ENCODE measurements at regions not wholly inside any gene's neighbourhood (a gene's known extent, or its start where the extent isn't known, plus 50 kb on each side); places are given as distances from the start of the nearest gene placed in this dataset.
"Not testable (repeated sequence)": the region's sequence is repeated elsewhere in the genome, so short reads cannot be mapped to it uniquely, and the experiment has no call there.

GRCh38 chr1:79138227-79138626 lies 131.7 kb upstream of the ADGRL4 start:
- H3K27me3 Mint-ChIP-seq; DNase-seq; H3K4me1 Mint-ChIP-seq; H3K36me3 Mint-ChIP-seq (ENCODE audit: low read depth); H3K9me3 Mint-ChIP-seq; POLR2A ChIA-PET; H3K4me3 Mint-ChIP-seq; CTCF ChIA-PET; H3K27ac Mint-ChIP-seq: not testable (repeated sequence)

DNA sequence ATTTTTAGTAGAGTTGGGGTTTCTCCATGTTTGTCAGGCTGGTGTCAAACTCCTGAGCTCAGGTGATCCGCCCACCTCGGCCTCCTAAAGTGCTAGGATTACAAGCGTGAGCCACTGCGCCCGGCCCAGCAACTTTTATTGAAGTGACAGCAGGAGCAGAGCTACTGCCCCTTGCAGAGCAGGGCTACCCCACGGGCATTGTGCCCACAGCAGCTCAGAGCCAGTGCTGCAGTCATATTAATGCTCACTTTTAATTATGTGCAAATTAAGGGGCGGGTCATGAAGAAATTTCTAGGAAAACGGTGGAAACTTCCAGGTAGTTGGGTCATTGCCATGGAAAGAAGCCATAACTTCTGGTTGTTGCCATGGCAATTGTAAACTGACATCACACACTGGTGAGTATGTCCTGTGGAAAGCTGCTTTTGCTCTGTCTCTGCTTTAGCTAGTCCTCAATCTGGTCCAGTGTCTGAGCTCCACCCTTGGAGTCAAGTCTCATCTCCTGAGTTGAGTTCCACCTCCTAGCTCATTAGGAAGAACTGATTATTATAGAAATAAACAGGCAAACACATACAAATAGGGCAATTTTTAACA lies 127.3 kb upstream of the ADGRL4 start:
- no peak for DNase-seq
- Mint-ChIP-seq H3K36me3 (ENCODE audit: low read depth) (no peaks in the 10 kb centered on the region), H3K9me3 (peaks cover 5% of the 10 kb centered on the region), H3K4me1 (no peaks in the 10 kb centered on the region), H3K27ac (no peak overlapping the region), H3K27me3 (no peaks in the 10 kb centered on the region), H3K4me3 (no peak overlapping the region)
- ChIA-PET POLR2A (no interaction called here), CTCF (no interaction called here)

DNA sequence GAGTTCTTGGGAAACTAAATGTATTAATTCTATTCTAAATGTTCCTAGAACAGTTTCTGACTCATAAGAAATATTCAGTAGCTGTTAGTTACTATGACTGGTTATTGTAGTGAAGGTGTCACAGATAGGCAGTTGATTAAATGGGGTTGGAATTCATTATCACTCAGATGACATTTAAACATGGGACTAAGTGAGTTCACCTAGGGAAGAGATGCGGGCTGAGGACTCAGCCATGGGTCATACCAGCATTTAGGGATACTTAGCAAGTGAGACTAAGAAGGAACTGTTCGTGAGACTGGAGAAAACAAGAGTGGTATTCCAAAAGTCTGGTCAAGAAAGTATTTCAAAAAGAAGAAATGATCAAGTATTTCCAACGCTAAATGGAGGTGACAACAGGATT lies 125.1 kb upstream of the ADGRL4 start:
- no peak for DNase-seq
- no peaks in the 10 kb centered on the region for H3K36me3 Mint-ChIP-seq (ENCODE audit: low read depth)
- POLR2A ChIA-PET: no interaction called here
- H3K27me3 Mint-ChIP-seq: no peaks in the 10 kb centered on the region
- CTCF ChIA-PET: no interaction called here
- no peak overlapping the region for H3K4me3 Mint-ChIP-seq
- peaks cover 3% of the 10 kb centered on the region for H3K9me3 Mint-ChIP-seq
- no peaks in the 10 kb centered on the region for H3K4me1 Mint-ChIP-seq
- no peak overlapping the region for H3K27ac Mint-ChIP-seq

- no peak overlapping the region for H3K4me3 Mint-ChIP-seq
- CTCF ChIA-PET: no interaction called here
- H3K27ac Mint-ChIP-seq: no peak overlapping the region
- H3K36me3 Mint-ChIP-seq (ENCODE audit: low read depth): no peaks in the 10 kb centered on the region
- H3K27me3 Mint-ChIP-seq: no peaks in the 10 kb centered on the region
- no peaks in the 10 kb centered on the region for H3K4me1 Mint-ChIP-seq
- DNase-seq: no peak
- no peaks in the 10 kb centered on the region for H3K9me3 Mint-ChIP-seq
- POLR2A ChIA-PET: no interaction called here
Observed at GRCh38 chr1:79129914-79130313, 123.4 kb upstream of the ADGRL4 start.

- Mint-ChIP-seq H3K4me3 (no peak overlapping the region), H3K9me3 (no peaks in the 10 kb centered on the region), H3K27me3 (no peaks in the 10 kb centered on the region), H3K4me1 (no peaks in the 10 kb centered on the region), H3K27ac (no peak overlapping the region), H3K36me3 (ENCODE audit: low read depth) (no peaks in the 10 kb centered on the region)
- DNase-seq: no peak
- ChIA-PET CTCF (no interaction called here), POLR2A (no interaction called here)
Observed at GRCh38 chr1:79128722-79129121, 122.2 kb upstream of the ADGRL4 start.

- Mint-ChIP-seq H3K4me3 (no peak overlapping the region), H3K4me1 (no peaks in the 10 kb centered on the region), H3K36me3 (ENCODE audit: low read depth) (no peaks in the 10 kb centered on the region), H3K27ac (no peak overlapping the region), H3K27me3 (no peaks in the 10 kb centered on the region), H3K9me3 (no peaks in the 10 kb centered on the region)
- ChIA-PET CTCF (no interaction called here), POLR2A (no interaction called here)
- DNase-seq: no peak
Observed at GRCh38 chr1:79124756-79125155, 118.2 kb upstream of the ADGRL4 start.

- CTCF ChIA-PET: no interaction called here
- peaks cover 2% of the 10 kb centered on the region for H3K9me3 Mint-ChIP-seq
- H3K4me3 Mint-ChIP-seq: no peak overlapping the region
- no peaks in the 10 kb centered on the region for H3K36me3 Mint-ChIP-seq (ENCODE audit: low read depth)
- POLR2A ChIA-PET: no interaction called here
- H3K27ac Mint-ChIP-seq: no peak overlapping the region
- no peaks in the 10 kb centered on the region for H3K27me3 Mint-ChIP-seq
- no peaks in the 10 kb centered on the region for H3K4me1 Mint-ChIP-seq
- no peak for DNase-seq
Observed at GRCh38 chr1:79122521-79122920, 116.0 kb upstream of the ADGRL4 start.

GRCh38 chr1:79117376-79117775 lies 110.8 kb upstream of the ADGRL4 start:
- POLR2A ChIA-PET: no interaction called here
- Mint-ChIP-seq H3K9me3 (peaks cover 4% of the 10 kb centered on the region), H3K36me3 (ENCODE audit: low read depth) (no peaks in the 10 kb centered on the region), H3K27me3 (no peaks in the 10 kb centered on the region), H3K4me1 (no peaks in the 10 kb centered on the region), H3K27ac (no peak overlapping the region), H3K4me3 (no peak overlapping the region)
- no peak for DNase-seq
- CTCF ChIA-PET: no interaction called here

DNA sequence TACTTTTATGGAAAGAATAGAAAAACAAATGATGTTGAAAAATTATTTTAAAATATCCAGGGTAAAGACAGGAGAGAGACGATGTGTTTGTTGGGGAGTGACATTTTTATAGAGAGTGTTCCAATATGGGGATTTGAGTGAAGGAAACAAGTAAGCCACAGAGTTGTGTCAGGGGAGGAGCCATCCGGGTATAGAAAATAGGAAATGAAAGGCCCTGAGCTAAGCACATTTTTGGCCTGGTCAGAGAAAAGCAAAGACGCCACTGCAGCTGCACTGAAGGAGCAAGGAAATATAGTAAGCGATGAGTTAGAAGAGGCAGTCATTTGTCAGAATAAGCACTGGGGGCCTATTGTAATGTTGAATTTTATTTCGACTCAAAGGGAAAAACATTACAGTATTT lies 107.3 kb upstream of the ADGRL4 start:
- no peak overlapping the region for H3K4me3 Mint-ChIP-seq
- CTCF ChIA-PET: no interaction called here
- no peak overlapping the region for H3K27ac Mint-ChIP-seq
- no peak for DNase-seq
- no peaks in the 10 kb centered on the region for H3K36me3 Mint-ChIP-seq (ENCODE audit: low read depth)
- H3K9me3 Mint-ChIP-seq: peaks cover 3% of the 10 kb centered on the region
- no peaks in the 10 kb centered on the region for H3K27me3 Mint-ChIP-seq
- POLR2A ChIA-PET: no interaction called here
- no peaks in the 10 kb centered on the region for H3K4me1 Mint-ChIP-seq

- Mint-ChIP-seq H3K9me3 (peaks cover 3% of the 10 kb centered on the region), H3K27ac (no peak overlapping the region), H3K4me3 (no peak overlapping the region), H3K27me3 (no peaks in the 10 kb centered on the region), H3K4me1 (no peaks in the 10 kb centered on the region), H3K36me3 (ENCODE audit: low read depth) (no peaks in the 10 kb centered on the region)
- no peak for DNase-seq
- CTCF ChIA-PET: no interaction called here
- POLR2A ChIA-PET: no interaction called here
Observed at GRCh38 chr1:79110749-79111148, 104.2 kb upstream of the ADGRL4 start.

DNA sequence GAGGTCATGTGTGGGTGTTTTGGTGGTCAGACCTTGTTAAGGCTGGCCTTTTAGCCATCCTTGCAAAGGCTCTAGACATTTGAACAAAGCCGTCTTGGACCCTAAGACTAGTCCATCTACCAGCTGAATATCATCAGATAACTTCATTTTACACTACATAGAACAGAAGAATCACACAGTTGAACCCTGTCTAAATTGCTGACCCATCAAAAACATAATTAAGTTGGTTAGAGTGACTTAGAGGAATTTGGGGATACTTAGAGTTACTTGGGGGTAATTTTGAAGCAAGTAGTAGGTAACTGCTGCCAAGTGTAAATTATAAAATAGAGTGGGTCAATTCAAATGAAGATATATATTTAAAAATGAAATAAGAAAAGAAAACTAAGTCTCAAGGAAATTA lies 102.9 kb upstream of the ADGRL4 start:
- Mint-ChIP-seq H3K27me3 (no peaks in the 10 kb centered on the region), H3K9me3 (peaks cover 3% of the 10 kb centered on the region), H3K4me3 (no peak overlapping the region), H3K4me1 (no peaks in the 10 kb centered on the region), H3K27ac (no peak overlapping the region), H3K36me3 (ENCODE audit: low read depth) (no peaks in the 10 kb centered on the region)
- CTCF ChIA-PET: no interaction called here
- no peak for DNase-seq
- POLR2A ChIA-PET: no interaction called here

DNA sequence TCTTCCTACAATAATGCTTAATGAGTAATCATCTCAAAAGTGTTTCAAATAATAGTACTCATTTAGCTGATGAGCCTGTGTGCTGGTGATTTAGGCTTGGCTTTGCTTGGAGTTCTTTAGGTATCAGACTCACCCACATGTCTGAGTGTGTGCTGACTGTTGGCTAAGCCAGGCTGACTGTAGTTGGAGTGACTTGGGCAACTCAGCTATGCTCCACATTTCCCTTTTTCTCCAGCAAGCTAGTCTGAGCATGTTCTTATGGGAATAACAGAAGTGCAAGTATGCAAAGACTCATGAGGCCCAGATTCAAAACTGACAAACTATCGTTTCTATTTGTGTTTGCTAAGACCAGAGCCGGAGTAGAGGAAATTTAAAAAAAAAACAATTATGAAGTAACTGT lies 99.0 kb upstream of the ADGRL4 start:
- DNase-seq: no peak
- ChIA-PET POLR2A (no interaction called here), CTCF (no interaction called here)
- Mint-ChIP-seq H3K36me3 (ENCODE audit: low read depth) (no peaks in the 10 kb centered on the region), H3K4me1 (no peaks in the 10 kb centered on the region), H3K4me3 (no peak overlapping the region), H3K27ac (no peak overlapping the region), H3K27me3 (no peaks in the 10 kb centered on the region), H3K9me3 (peaks cover 2% of the 10 kb centered on the region)

GRCh38 chr1:79104617-79105016 lies 98.1 kb upstream of the ADGRL4 start:
- DNase-seq: no peak
- H3K27me3 Mint-ChIP-seq: no peaks in the 10 kb centered on the region
- peaks cover 2% of the 10 kb centered on the region for H3K9me3 Mint-ChIP-seq
- CTCF ChIA-PET: no interaction called here
- no peak overlapping the region for H3K4me3 Mint-ChIP-seq
- no peaks in the 10 kb centered on the region for H3K36me3 Mint-ChIP-seq (ENCODE audit: low read depth)
- no peaks in the 10 kb centered on the region for H3K4me1 Mint-ChIP-seq
- no peak overlapping the region for H3K27ac Mint-ChIP-seq
- POLR2A ChIA-PET: no interaction called here

DNA sequence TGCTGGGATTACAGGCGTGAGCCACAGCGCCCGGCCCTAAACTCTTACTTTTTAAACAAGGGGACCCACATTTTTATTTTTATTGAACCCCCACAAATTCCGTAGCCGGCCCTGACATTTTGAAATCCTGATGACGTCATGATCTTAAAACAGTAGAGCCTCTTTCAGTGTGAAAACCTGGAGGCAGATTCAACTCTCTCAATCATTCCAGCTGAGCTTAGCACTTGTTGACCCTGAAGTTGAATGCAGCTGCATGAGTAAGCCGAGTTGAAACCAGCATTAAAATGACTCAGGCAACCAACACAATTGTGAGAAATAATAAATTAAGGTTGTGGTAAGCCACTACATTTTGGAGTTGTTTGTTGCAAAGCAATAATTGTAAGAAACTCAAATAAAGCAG lies 93.9 kb upstream of the ADGRL4 start:
- ChIA-PET CTCF (no interaction called here), POLR2A (no interaction called here)
- Mint-ChIP-seq H3K4me1 (no peaks in the 10 kb centered on the region), H3K4me3 (no peak overlapping the region), H3K36me3 (ENCODE audit: low read depth) (no peaks in the 10 kb centered on the region), H3K27ac (no peak overlapping the region), H3K9me3 (peaks cover 2% of the 10 kb centered on the region), H3K27me3 (no peaks in the 10 kb centered on the region)
- no peak for DNase-seq

GRCh38 chr1:79090985-79091384 lies 84.5 kb upstream of the ADGRL4 start:
- Mint-ChIP-seq H3K9me3 (no peaks in the 10 kb centered on the region), H3K36me3 (ENCODE audit: low read depth) (no peaks in the 10 kb centered on the region), H3K4me3 (no peak overlapping the region), H3K4me1 (no peaks in the 10 kb centered on the region), H3K27ac (no peak overlapping the region), H3K27me3 (no peaks in the 10 kb centered on the region)
- POLR2A ChIA-PET: no interaction called here
- no peak for DNase-seq
- CTCF ChIA-PET: no interaction called here
